PC-3 (cell line): ENCODE measurements at regions not wholly inside any gene's neighbourhood (a gene's known extent, or its start where the extent isn't known, plus 50 kb on each side); places are given as distances from the start of the nearest gene placed in this dataset.

Experiments
- EZH2 ChIP-seq: fragments of 300-600 bp; sonication (generic); IDR thresholded peaks from one replicate; pipeline ENCODE4 v1.6.1; 2017; ENCODE audit warnings: antibody characterized with exemption, mild to moderate bottlenecking, low read length; ENCODE audit not compliant: unreplicated experiment
- TF ChIP-seq, protein P1 (sequence below): fragments of 300-600 bp; sonication (generic); conservative IDR thresholded peaks from 2 replicates; pipeline ENCODE4 v1.5.1; 2017; ENCODE audit warnings: antibody characterized with exemption, low read depth, mild to moderate bottlenecking, low read length

DNA sequence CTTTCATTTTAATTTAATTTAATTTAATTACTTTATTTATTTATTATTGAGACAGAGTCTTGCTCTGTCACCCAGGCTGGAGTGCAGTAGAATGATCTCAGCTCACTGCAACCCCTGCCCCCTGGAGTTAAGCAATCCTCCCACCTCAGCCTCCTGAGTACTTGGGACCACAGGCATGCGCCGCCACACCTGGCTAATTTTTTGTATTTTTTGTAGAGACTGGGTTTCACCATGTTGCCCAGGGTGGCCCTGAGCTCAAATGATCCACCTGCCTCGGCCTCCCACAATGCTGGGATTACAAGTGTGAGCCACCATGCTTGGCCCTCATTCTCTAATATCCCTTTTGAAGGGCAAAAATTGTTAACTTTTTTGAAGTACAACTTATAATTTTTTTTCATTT lies 92.9 kb downstream of the XRCC2 start:
- TF ChIP-seq, protein P1, sequence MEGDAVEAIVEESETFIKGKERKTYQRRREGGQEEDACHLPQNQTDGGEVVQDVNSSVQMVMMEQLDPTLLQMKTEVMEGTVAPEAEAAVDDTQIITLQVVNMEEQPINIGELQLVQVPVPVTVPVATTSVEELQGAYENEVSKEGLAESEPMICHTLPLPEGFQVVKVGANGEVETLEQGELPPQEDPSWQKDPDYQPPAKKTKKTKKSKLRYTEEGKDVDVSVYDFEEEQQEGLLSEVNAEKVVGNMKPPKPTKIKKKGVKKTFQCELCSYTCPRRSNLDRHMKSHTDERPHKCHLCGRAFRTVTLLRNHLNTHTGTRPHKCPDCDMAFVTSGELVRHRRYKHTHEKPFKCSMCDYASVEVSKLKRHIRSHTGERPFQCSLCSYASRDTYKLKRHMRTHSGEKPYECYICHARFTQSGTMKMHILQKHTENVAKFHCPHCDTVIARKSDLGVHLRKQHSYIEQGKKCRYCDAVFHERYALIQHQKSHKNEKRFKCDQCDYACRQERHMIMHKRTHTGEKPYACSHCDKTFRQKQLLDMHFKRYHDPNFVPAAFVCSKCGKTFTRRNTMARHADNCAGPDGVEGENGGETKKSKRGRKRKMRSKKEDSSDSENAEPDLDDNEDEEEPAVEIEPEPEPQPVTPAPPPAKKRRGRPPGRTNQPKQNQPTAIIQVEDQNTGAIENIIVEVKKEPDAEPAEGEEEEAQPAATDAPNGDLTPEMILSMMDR: no peak
- TF ChIP-seq EZH2: no peak
